ENCODE measurements at regions not wholly inside any gene's neighbourhood (a gene's known extent, or its start where the extent isn't known, plus 50 kb on each side); places are given as distances from the start of the nearest gene placed in this dataset.

DNA sequence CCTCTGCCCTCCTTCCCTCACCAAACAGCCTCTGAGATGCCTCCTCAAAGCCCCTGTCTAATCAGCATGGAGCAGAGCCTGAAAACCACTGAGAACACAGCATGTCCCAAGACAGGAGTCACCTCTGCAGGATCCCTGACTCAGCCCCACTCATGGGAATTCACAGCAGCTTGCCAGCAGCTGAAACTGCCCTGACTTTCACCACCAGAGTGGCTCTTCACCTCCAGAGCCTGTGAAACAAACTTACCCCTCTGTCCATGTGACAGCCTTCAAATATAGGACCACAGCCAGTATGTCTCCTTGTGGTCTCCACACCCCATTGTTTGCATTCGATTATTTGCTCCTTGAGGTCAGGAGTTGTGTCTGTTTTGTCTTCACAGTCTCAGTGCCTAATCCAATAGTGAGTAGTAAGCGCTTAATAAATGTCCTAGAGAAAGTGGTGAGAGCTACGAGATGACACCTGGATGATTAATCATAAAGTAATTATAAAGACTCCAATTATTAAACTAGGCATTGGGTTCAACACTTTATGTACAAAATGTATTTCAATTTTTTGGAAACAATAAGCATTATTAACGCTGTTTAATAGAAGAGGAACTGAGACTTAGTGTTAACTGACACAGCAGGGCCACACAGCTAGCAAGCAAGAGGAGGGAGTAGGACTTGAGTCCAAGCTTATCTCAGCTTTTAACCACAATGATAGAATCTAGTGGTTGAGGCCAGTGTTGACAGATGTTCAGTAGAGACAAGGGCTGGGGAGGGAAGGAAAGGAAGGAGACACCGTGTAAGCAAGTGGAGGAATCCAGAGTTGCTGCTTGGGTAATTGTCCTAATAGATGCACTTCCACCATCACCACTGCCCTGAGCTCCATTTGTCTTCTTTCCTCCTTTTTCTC lies 358.7 kb upstream of the TNP1 start:
- no peak for TF ChIP-seq RFX5 (IDR thresholded peaks at IDR 0.05; ENCODE audit: low read length)
- TF ChIP-seq POLR2AphosphoS5 (IDR thresholded peaks at IDR 0.05; ENCODE audit: low read depth, low read length), result no peak
